ENCODE measurements at regions not wholly inside any gene's neighbourhood (a gene's known extent, or its start where the extent isn't known, plus 50 kb on each side); places are given as distances from the start of the nearest gene placed in this dataset.

GRCh38 chr11:95353706-95354105 is 122.7 kb upstream of the SESN3 start:
- H3K4me3 Mint-ChIP-seq, result no peak overlapping the region
- peaks cover 14% of the 10 kb centered on the region; the same call in 1 of the 2 replicates for H3K9me3 Mint-ChIP-seq
- no peaks in the 10 kb centered on the region for H3K4me1 Mint-ChIP-seq (ENCODE audit: low read depth)
- peaks cover 2% of the 10 kb centered on the region for H3K27me3 Mint-ChIP-seq (ENCODE audit: insufficient read depth)
- no peaks in the 10 kb centered on the region for H3K36me3 Mint-ChIP-seq (ENCODE audit: low read depth)
- no peak for DNase-seq
- H3K27ac Mint-ChIP-seq, result no peak overlapping the region
- no peak for TF ChIP-seq CTCF (IDR thresholded peaks at IDR 0.05)

GRCh38 chr11:95352733-95353346 is 121.8 kb upstream of the SESN3 start:
- no peak for TF ChIP-seq CTCF (IDR thresholded peaks at IDR 0.05)
- Mint-ChIP-seq H3K27ac (no peak overlapping the region), H3K27me3 (ENCODE audit: insufficient read depth) (peaks cover 2% of the 10 kb centered on the region), H3K4me1 (ENCODE audit: low read depth) (no peaks in the 10 kb centered on the region), H3K4me3 (no peak overlapping the region), H3K9me3 (peaks cover 15% of the 10 kb centered on the region; the same call in 1 of the 2 replicates), H3K36me3 (ENCODE audit: low read depth) (no peaks in the 10 kb centered on the region)
- no peak for DNase-seq

GRCh38 chr11:95349345-95349942 is 118.4 kb upstream of the SESN3 start:
- no peak for TF ChIP-seq CTCF (IDR thresholded peaks at IDR 0.05)
- no peaks in the 10 kb centered on the region for H3K36me3 Mint-ChIP-seq (ENCODE audit: low read depth)
- no peak overlapping the region for H3K27ac Mint-ChIP-seq
- no peak overlapping the region for H3K4me3 Mint-ChIP-seq
- no peak for DNase-seq
- no peaks in the 10 kb centered on the region for H3K4me1 Mint-ChIP-seq (ENCODE audit: low read depth)
- no peaks in the 10 kb centered on the region for H3K27me3 Mint-ChIP-seq (ENCODE audit: insufficient read depth)
- H3K9me3 Mint-ChIP-seq, result peaks cover 10% of the 10 kb centered on the region

- Mint-ChIP-seq H3K9me3 (peaks cover 15% of the 10 kb centered on the region), H3K27me3 (ENCODE audit: insufficient read depth) (no peaks in the 10 kb centered on the region), H3K27ac (no peak overlapping the region), H3K4me1 (ENCODE audit: low read depth) (no peaks in the 10 kb centered on the region), H3K4me3 (no peak overlapping the region), H3K36me3 (ENCODE audit: low read depth) (no peaks in the 10 kb centered on the region; the same call in 1 of the 2 replicates)
- no peak for DNase-seq
- TF ChIP-seq CTCF (IDR thresholded peaks at IDR 0.05), result no peak
These were observed 115.3 kb upstream of the SESN3 start for GRCh38 chr11:95346265-95346664.

GRCh38 chr11:95345651-95346050 is 114.6 kb upstream of the SESN3 start:
- H3K9me3 Mint-ChIP-seq, result peaks cover 15% of the 10 kb centered on the region
- H3K4me3 Mint-ChIP-seq, result no peak overlapping the region
- H3K36me3 Mint-ChIP-seq (ENCODE audit: low read depth), result no peaks in the 10 kb centered on the region; the same call in 1 of the 2 replicates
- no peak for TF ChIP-seq CTCF (IDR thresholded peaks at IDR 0.05)
- no peak for DNase-seq
- H3K27ac Mint-ChIP-seq, result no peak overlapping the region
- H3K27me3 Mint-ChIP-seq (ENCODE audit: insufficient read depth), result no peaks in the 10 kb centered on the region
- no peaks in the 10 kb centered on the region for H3K4me1 Mint-ChIP-seq (ENCODE audit: low read depth)

Data from HFFc6 (cell line).